ENCODE measurements at regions not wholly inside any gene's neighbourhood (a gene's known extent, or its start where the extent isn't known, plus 50 kb on each side); places are given as distances from the start of the nearest gene placed in this dataset.

DNA sequence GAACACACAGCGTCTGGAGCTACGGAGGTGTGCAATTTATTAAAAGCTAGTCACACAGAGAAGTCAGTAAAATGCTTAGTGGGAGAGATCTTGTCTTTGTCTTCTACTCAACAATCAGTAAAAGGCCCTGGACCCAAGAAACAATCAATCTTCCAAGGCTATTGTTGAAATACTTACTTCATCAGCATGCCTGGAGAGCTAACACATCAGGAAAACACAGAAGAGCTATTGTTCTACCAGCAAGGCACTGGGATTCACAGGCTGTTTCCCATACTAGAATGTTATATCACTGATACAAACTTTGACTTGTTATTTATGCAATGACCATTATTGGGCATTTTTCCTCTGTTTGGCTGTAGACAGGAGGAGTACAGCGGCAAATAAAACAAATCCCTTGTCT, 247.8 kb upstream of the ERCC4 start:
- TF ChIP-seq, protein P1, sequence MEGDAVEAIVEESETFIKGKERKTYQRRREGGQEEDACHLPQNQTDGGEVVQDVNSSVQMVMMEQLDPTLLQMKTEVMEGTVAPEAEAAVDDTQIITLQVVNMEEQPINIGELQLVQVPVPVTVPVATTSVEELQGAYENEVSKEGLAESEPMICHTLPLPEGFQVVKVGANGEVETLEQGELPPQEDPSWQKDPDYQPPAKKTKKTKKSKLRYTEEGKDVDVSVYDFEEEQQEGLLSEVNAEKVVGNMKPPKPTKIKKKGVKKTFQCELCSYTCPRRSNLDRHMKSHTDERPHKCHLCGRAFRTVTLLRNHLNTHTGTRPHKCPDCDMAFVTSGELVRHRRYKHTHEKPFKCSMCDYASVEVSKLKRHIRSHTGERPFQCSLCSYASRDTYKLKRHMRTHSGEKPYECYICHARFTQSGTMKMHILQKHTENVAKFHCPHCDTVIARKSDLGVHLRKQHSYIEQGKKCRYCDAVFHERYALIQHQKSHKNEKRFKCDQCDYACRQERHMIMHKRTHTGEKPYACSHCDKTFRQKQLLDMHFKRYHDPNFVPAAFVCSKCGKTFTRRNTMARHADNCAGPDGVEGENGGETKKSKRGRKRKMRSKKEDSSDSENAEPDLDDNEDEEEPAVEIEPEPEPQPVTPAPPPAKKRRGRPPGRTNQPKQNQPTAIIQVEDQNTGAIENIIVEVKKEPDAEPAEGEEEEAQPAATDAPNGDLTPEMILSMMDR (IDR thresholded peaks at IDR 0.05; ENCODE audit: low read depth, low read length), result no peak
- TF ChIP-seq EZH2phosphoT487 (IDR thresholded peaks at IDR 0.05; ENCODE audit: low read depth), result no peak

Data from OCI-LY3 (cell line).